H9 (cell line): ENCODE measurements at regions not wholly inside any gene's neighbourhood (a gene's known extent, or its start where the extent isn't known, plus 50 kb on each side); places are given as distances from the start of the nearest gene placed in this dataset.
A peak's percentile ranks its signal among the peaks of the same experiment; 100 is the strongest.

Experiments used
- DNase-seq: peaks from one replicate; pipeline ENCODE4 v3.0.0-alpha.2; 2017
- H2AFZ ChIP-seq: one replicate; pipeline ENCODE4 v1.6.1; 2013; ENCODE audit warnings: mild to moderate bottlenecking, low read length, control low read depth, moderate library complexity
- H2AK5ac ChIP-seq: 2 replicates; pipeline ENCODE4 v1.6.1; 2013; ENCODE audit warnings: low read length, control low read depth, mixed read lengths; ENCODE audit not compliant: insufficient read length
- H2BK120ac ChIP-seq: one replicate; pipeline ENCODE4 v1.6.1; 2013; ENCODE audit warnings: low read depth, mild to moderate bottlenecking, low read length, control low read depth, inconsistent platforms; ENCODE audit not compliant: poor library complexity, severe bottlenecking
- H2BK12ac ChIP-seq: 2 replicates; pipeline ENCODE4 v1.6.1; 2013; ENCODE audit warnings: low read length, control low read depth, mixed read lengths, low read depth; ENCODE audit not compliant: insufficient read length
- H2BK15ac ChIP-seq: 2 replicates; pipeline ENCODE4 v1.6.1; 2013; ENCODE audit warnings: low read depth, low read length, control low read depth
- H2BK20ac ChIP-seq: one replicate; pipeline ENCODE4 v1.6.1; 2013; ENCODE audit warnings: low read depth, mild to moderate bottlenecking, low read length, control low read depth, inconsistent platforms; ENCODE audit not compliant: poor library complexity, severe bottlenecking
- H2BK5ac ChIP-seq: 2 replicates; pipeline ENCODE4 v1.6.1; 2013; ENCODE audit warnings: low read length, control low read depth, mixed read lengths; ENCODE audit not compliant: insufficient read length
- H3K14ac ChIP-seq: 2 replicates; pipeline ENCODE4 v1.6.1; 2013; ENCODE audit warnings: low read length, control low read depth; ENCODE audit not compliant: insufficient read depth
- H3K18ac ChIP-seq: 2 replicates; pipeline ENCODE4 v1.6.1; 2013; ENCODE audit warnings: low read depth, mild to moderate bottlenecking, mixed read lengths, low read length, control low read depth; ENCODE audit not compliant: insufficient read length
- H3K23ac ChIP-seq: 2 replicates; pipeline ENCODE4 v1.6.1; 2013; ENCODE audit warnings: low read length, control low read depth, mixed read lengths, low read depth; ENCODE audit not compliant: insufficient read length
- H3K23me2 ChIP-seq: 2 replicates; pipeline ENCODE4 v1.6.1; 2013; ENCODE audit warnings: low read depth, mild to moderate bottlenecking, mixed read lengths, low read length, control low read depth; ENCODE audit not compliant: insufficient read length, poor library complexity, severe bottlenecking
- H3K27ac ChIP-seq: 2 replicates; pipeline ENCODE4 v1.5.1; 2013; ENCODE audit warnings: low read length, control low read depth, mixed read lengths, low read depth; ENCODE audit not compliant: insufficient read length
- H3K27me3 ChIP-seq: 2 replicates; pipeline ENCODE4 v1.6.1; 2013; ENCODE audit warnings: low read length, control low read depth, inconsistent platforms; ENCODE audit not compliant: insufficient read depth
- H3K4ac ChIP-seq: 2 replicates; pipeline ENCODE4 v1.6.1; 2013; ENCODE audit warnings: low read depth, mild to moderate bottlenecking, control low read depth, inconsistent platforms, low read length, moderate library complexity
- H3K4me1 ChIP-seq: 2 replicates; pipeline ENCODE4 v1.6.1; 2013; ENCODE audit warnings: low read length, control low read depth, inconsistent platforms; ENCODE audit not compliant: insufficient read depth
- H3K4me2 ChIP-seq: 2 replicates; pipeline ENCODE4 v1.6.1; 2013; ENCODE audit warnings: low read length, control low read depth, mixed read lengths; ENCODE audit not compliant: insufficient read length, insufficient read depth
- H3K56ac ChIP-seq: 2 replicates; pipeline ENCODE4 v1.6.1; 2013; ENCODE audit warnings: low read depth, mild to moderate bottlenecking, mixed read lengths, low read length, control low read depth; ENCODE audit not compliant: insufficient read length
- H3K79me1 ChIP-seq: 2 replicates; pipeline ENCODE4 v1.6.1; 2013; ENCODE audit warnings: low read depth, mild to moderate bottlenecking, moderate library complexity, low read length, control low read depth, inconsistent platforms; ENCODE audit not compliant: insufficient read depth, poor library complexity, severe bottlenecking
- H3K79me2 ChIP-seq: 2 replicates; pipeline ENCODE4 v1.6.1; 2013; ENCODE audit warnings: low read length, control low read depth, inconsistent platforms; ENCODE audit not compliant: insufficient read depth
- H3K9ac ChIP-seq: 2 replicates; pipeline ENCODE4 v1.6.1; 2013; ENCODE audit warnings: low read length, control low read depth, mixed read lengths; ENCODE audit not compliant: insufficient read length; ENCODE audit errors: extremely low read depth
- H3K9me3 ChIP-seq: one replicate; pipeline ENCODE4 v1.6.1; 2013; ENCODE audit warnings: low read depth, low read length, inconsistent platforms; ENCODE audit not compliant: control insufficient read depth
- H3T11ph ChIP-seq: one replicate; pipeline ENCODE4 v1.6.1; 2013; ENCODE audit warnings: mild to moderate bottlenecking, low read length, control low read depth, inconsistent platforms
- H4K20me1 ChIP-seq: one replicate; pipeline ENCODE4 v1.6.1; 2013; ENCODE audit not compliant: control insufficient read depth, insufficient read length, insufficient read depth
- H4K5ac ChIP-seq: 2 replicates; pipeline ENCODE4 v1.6.1; 2013; ENCODE audit warnings: low read depth, mild to moderate bottlenecking, mixed read lengths, low read length, control low read depth; ENCODE audit not compliant: insufficient read length
- H4K8ac ChIP-seq: replicated peaks from 2 replicates; pipeline ENCODE4 v1.6.1; 2013; ENCODE audit warnings: low read length, control low read depth, mixed read lengths, low read depth; ENCODE audit not compliant: insufficient read length
- H4K91ac ChIP-seq: 2 replicates; pipeline ENCODE4 v1.6.1; 2013; ENCODE audit warnings: low read depth, mild to moderate bottlenecking, moderate library complexity, mixed read lengths, low read length, control low read depth; ENCODE audit not compliant: insufficient read length
- H3K27ac Mint-ChIP-seq, 3 experiments: 2 replicates in 2 of 3; 3 replicates in 1 of 3; pipeline ENCODE4 v1.8.0; 2020 to 2021; ENCODE audit warnings: mixed read lengths in 3 of 3, mild to moderate bottlenecking in 1 of 3, moderate library complexity in 1 of 3
- H3K27me3 Mint-ChIP-seq: 2 replicates; pipeline ENCODE4 v1.8.0; 2021; ENCODE audit warnings: low read depth, mild to moderate bottlenecking, moderate library complexity, mixed read lengths
- H3K36me3 Mint-ChIP-seq, 3 experiments: 2 replicates in 2 of 3; 3 replicates in 1 of 3; pipeline ENCODE4 v1.8.0; 2020 to 2021; ENCODE audit warnings: low read depth in 3 of 3, mixed read lengths in 3 of 3; ENCODE audit not compliant: insufficient read depth in 1 of 3
- H3K4me1 Mint-ChIP-seq, 2 experiments: 2 replicates each; pipeline ENCODE4 v1.8.0; 2020; ENCODE audit warnings: mixed read lengths in 2 of 2
- H3K4me3 Mint-ChIP-seq, 2 experiments: 2 replicates in 1 of 2; 3 replicates in 1 of 2; pipeline ENCODE4 v1.8.0; 2020 to 2021; ENCODE audit warnings: mild to moderate bottlenecking in 2 of 2, mixed read lengths in 2 of 2, moderate library complexity in 1 of 2
- H3K9me3 Mint-ChIP-seq, 2 experiments: 2 replicates in 1 of 2; 3 replicates in 1 of 2; pipeline ENCODE4 v1.8.0; 2020; ENCODE audit warnings: mild to moderate bottlenecking in 2 of 2, mixed read lengths in 2 of 2, moderate library complexity in 1 of 2
- CTCF ChIP-seq: fragments of 200-600 bp; sonication (generic); conservative IDR thresholded peaks from 3 replicates; pipeline ENCODE4 v1.8.0; 2021; ENCODE audit warnings: antibody characterized with exemption, mild to moderate bottlenecking
- WGBS: extraction: QIAGEN DNeasy Blood & Tissue Kit; methylation state at CpG from one replicate; pipeline ENCODE4 v1.1.7; 2013; ENCODE audit warnings: missing lambda C conversion rate, low lambda C conversion rate, mixed read lengths; ENCODE audit not compliant: insufficient read length; ENCODE audit errors: extremely low coverage; 5-methylcytosine and 5-hydroxymethylcytosine counted together

- Histone ChIP-seq H2AK5ac (no peak overlapping the region), H3K79me1 (no peaks in the 10 kb centered on the region), H2BK120ac (no peak overlapping the region), H3K27ac (no peak overlapping the region), H3K79me2 (no peaks in the 10 kb centered on the region), H2BK20ac (no peak overlapping the region), H3K56ac (no peak overlapping the region), H2BK5ac (no peak overlapping the region), H3K23ac (no peak overlapping the region), H3K4me2 (no peak overlapping the region), H4K20me1 (no peaks in the 10 kb centered on the region), H4K91ac (no peak overlapping the region), H4K5ac (no peak overlapping the region), H3K23me2 (no peaks in the 10 kb centered on the region), H3K18ac (no peak overlapping the region), H2AFZ (no peak overlapping the region), H4K8ac (no peak overlapping the region), H2BK12ac (no peak overlapping the region), H3K14ac (no peak overlapping the region), H3T11ph (no peak overlapping the region), H2BK15ac (no peak overlapping the region), H3K4ac (no peak overlapping the region), H3K9me3 (no peaks in the 10 kb centered on the region), H3K9ac (no peak overlapping the region), H3K4me1 (no peaks in the 10 kb centered on the region), H3K27me3 (no peaks in the 10 kb centered on the region)
- no peaks in the 10 kb centered on the region for H3K27me3 Mint-ChIP-seq
- WGBS = no CpG with 5 or more reads among the region's 2 CpGs
- no peaks in the 10 kb centered on the region for H3K4me1 Mint-ChIP-seq
- H3K4me3 Mint-ChIP-seq = no peak overlapping the region
- no peak for DNase-seq
- TF ChIP-seq CTCF = peak; percentile 27; the same call in 1 of the 3 replicates
- H3K9me3 Mint-ChIP-seq = no peaks in the 10 kb centered on the region
- H3K27ac Mint-ChIP-seq = no peak overlapping the region
- H3K36me3 Mint-ChIP-seq = no peaks in the 10 kb centered on the region
These were observed 649.9 kb upstream of the FANCL start for GRCh38 chr2:58890865-58891525.
